GM23338 (cell line): ENCODE measurements at regions not wholly inside any gene's neighbourhood (a gene's known extent, or its start where the extent isn't known, plus 50 kb on each side); places are given as distances from the start of the nearest gene placed in this dataset.

ENCODE experiments used
- ATAC-seq: fragments of 200-7000 bp; cut with Tn5 transposase; 3 replicates; pipeline ENCODE4 v1.9.1; 2020
- DNase-seq: peaks from one replicate; pipeline ENCODE4 v3.0.0-alpha.2; 2015; ENCODE audit warnings: low spot score
- H2AFZ ChIP-seq: fragments of 200-600 bp; sonication (generic); 2 replicates; pipeline ENCODE4 v1.8.0; 2016; ENCODE audit warnings: antibody characterized with exemption, mild to moderate bottlenecking, moderate library complexity
- H3F3A ChIP-seq: fragments of 200-600 bp; sonication (generic); replicated peaks from 2 replicates; pipeline ENCODE4 v1.8.0; 2017; ENCODE audit warnings: antibody characterized with exemption, mixed run types, low read depth
- H3K27ac ChIP-seq: fragments of 200-600 bp; sonication (generic); 2 replicates; pipeline ENCODE4 v1.6.1; 2016; ENCODE audit warnings: low read depth
- H3K27me3 ChIP-seq: fragments of 200-600 bp; sonication (generic); 2 replicates; pipeline ENCODE4 v1.8.0; 2016; ENCODE audit warnings: mild to moderate bottlenecking, mixed run types, moderate library complexity; ENCODE audit not compliant: insufficient read depth
- H3K36me3 ChIP-seq: fragments of 200-600 bp; sonication (generic); 2 replicates; pipeline ENCODE4 v1.8.0; 2016; ENCODE audit warnings: mild to moderate bottlenecking; ENCODE audit not compliant: insufficient read depth
- H3K4me1 ChIP-seq: fragments of 200-600 bp; sonication (generic); 2 replicates; pipeline ENCODE4 v1.8.0; 2016; ENCODE audit warnings: mild to moderate bottlenecking, moderate library complexity; ENCODE audit not compliant: insufficient read depth
- H3K4me2 ChIP-seq: fragments of 200-600 bp; sonication (generic); 2 replicates; pipeline ENCODE4 v1.7.1; 2017; ENCODE audit warnings: mixed run types
- H3K4me3 ChIP-seq: fragments of 200-600 bp; sonication (generic); 2 replicates; pipeline ENCODE4 v1.6.1; 2016; ENCODE audit warnings: mixed run types
- H3K79me2 ChIP-seq: fragments of 200-600 bp; sonication (generic); replicated peaks from 2 replicates; pipeline ENCODE4 v1.8.0; 2017; ENCODE audit warnings: mild to moderate bottlenecking; ENCODE audit not compliant: insufficient read depth
- H3K9me2 ChIP-seq: fragments of 200-600 bp; sonication (generic); 2 replicates; pipeline ENCODE4 v1.8.0; 2017; ENCODE audit not compliant: insufficient read depth
- H4K20me1 ChIP-seq: fragments of 200-600 bp; sonication (generic); replicated peaks from 2 replicates; pipeline ENCODE4 v1.8.0; 2017; ENCODE audit warnings: mild to moderate bottlenecking; ENCODE audit not compliant: insufficient read depth
- H3K27ac Mint-ChIP-seq: 2 replicates; pipeline ENCODE4 v1.8.0; 2020; ENCODE audit warnings: inconsistent platforms, mild to moderate bottlenecking, moderate library complexity, mixed read lengths
- H3K27me3 Mint-ChIP-seq: 3 replicates; pipeline ENCODE4 v1.8.0; 2022; ENCODE audit warnings: low read depth, mild to moderate bottlenecking, moderate library complexity, mixed read lengths, inconsistent platforms; ENCODE audit not compliant: insufficient read depth, poor library complexity
- H3K36me3 Mint-ChIP-seq: 3 replicates; pipeline ENCODE4 v1.8.0; 2021; ENCODE audit warnings: low read depth, mild to moderate bottlenecking, inconsistent platforms, moderate library complexity, mixed read lengths
- H3K4me1 Mint-ChIP-seq: 3 replicates; pipeline ENCODE4 v1.8.0; 2020; ENCODE audit warnings: mild to moderate bottlenecking, inconsistent platforms, mixed read lengths
- H3K4me3 Mint-ChIP-seq: 3 replicates; pipeline ENCODE4 v1.8.0; 2021; ENCODE audit warnings: moderate library complexity, mild to moderate bottlenecking, inconsistent platforms, mixed read lengths
- H3K9me3 Mint-ChIP-seq: 3 replicates; pipeline ENCODE4 v1.8.0; 2020; ENCODE audit warnings: moderate library complexity, mild to moderate bottlenecking, inconsistent platforms, mixed read lengths
- CREB1 ChIP-seq: fragments of 250-450 bp; sonication (Bioruptor Pico); IDR thresholded peaks from 2 replicates; pipeline ENCODE4 v1.5.0; 2020; ENCODE audit warnings: low read depth, mild to moderate bottlenecking, moderate library complexity
- CTCF ChIP-seq, 2 experiments: fragments of 200-600 bp in 1 of 2; sonication (generic) in 1 of 2; conservative IDR thresholded peaks; 2 replicates each; pipeline versions ENCODE4 v1.5.1 to v1.6.1; 2016 to 2017; ENCODE audit warnings: antibody characterized with exemption in 2 of 2, low read depth in 2 of 2, mild to moderate bottlenecking in 2 of 2, moderate library complexity in 1 of 2
- EZH2 ChIP-seq: fragments of 200-600 bp; sonication (generic); IDR thresholded peaks from one replicate; pipeline ENCODE4 v1.8.0; 2017; ENCODE audit warnings: antibody characterized with exemption, mild to moderate bottlenecking, low read depth; ENCODE audit not compliant: unreplicated experiment
- EZH2phosphoT487 ChIP-seq: fragments of 200-600 bp; sonication (generic); IDR thresholded peaks from one replicate; pipeline ENCODE4 v1.8.1; 2018; ENCODE audit warnings: antibody characterized with exemption; ENCODE audit not compliant: unreplicated experiment
- JUNB ChIP-seq: IDR thresholded peaks from one replicate; pipeline ENCODE4 v1.6.1; 2016; ENCODE audit warnings: antibody characterized with exemption; ENCODE audit not compliant: unreplicated experiment
- NANOG ChIP-seq: IDR thresholded peaks from 2 replicates; pipeline ENCODE4 v1.6.1; 2016; ENCODE audit warnings: antibody characterized with exemption, borderline replicate concordance
- POLR2AphosphoS5 ChIP-seq: IDR thresholded peaks from 2 replicates; pipeline ENCODE4 v1.6.1; 2016; ENCODE audit warnings: antibody characterized with exemption, low read depth
- STAT1 ChIP-seq: IDR thresholded peaks from one replicate; pipeline ENCODE4 v1.6.1; 2016; ENCODE audit warnings: antibody characterized with exemption; ENCODE audit not compliant: unreplicated experiment
- ZNF114 ChIP-seq: fragments of 250-450 bp; sonication (Bioruptor Pico); IDR thresholded peaks from 2 replicates; pipeline ENCODE4 v1.5.0; 2020; ENCODE audit warnings: mild to moderate bottlenecking, moderate library complexity
- ZNF331 ChIP-seq: fragments of 250-450 bp; sonication (Bioruptor Pico); IDR thresholded peaks from 2 replicates; pipeline ENCODE4 v1.5.0; 2020; ENCODE audit warnings: low read depth, mild to moderate bottlenecking, moderate library complexity
- TF ChIP-seq, protein P1 (sequence below): IDR thresholded peaks from 2 replicates; pipeline ENCODE4 v1.6.1; 2016; ENCODE audit warnings: antibody characterized with exemption
- TF ChIP-seq, protein P2 (sequence below): IDR thresholded peaks from one replicate; pipeline ENCODE4 v1.6.1; 2018; ENCODE audit warnings: antibody characterized with exemption; ENCODE audit not compliant: unreplicated experiment
- TF ChIP-seq, protein P3 (sequence below): fragments of 250-450 bp; sonication (Bioruptor Pico); IDR thresholded peaks from 2 replicates; pipeline ENCODE4 v1.5.0; 2020; ENCODE audit warnings: mild to moderate bottlenecking, moderate library complexity

GRCh38 chr17:14595656-14596055 lies 294.8 kb downstream of the HS3ST3B1 start:
- no peaks in the 10 kb centered on the region for H3K27me3 ChIP-seq
- H4K20me1 ChIP-seq = no peaks in the 10 kb centered on the region
- H3K4me3 Mint-ChIP-seq = no peak overlapping the region
- no peaks in the 10 kb centered on the region for H3K4me1 Mint-ChIP-seq
- ATAC-seq (no peak), DNase-seq (no peak)
- H3K9me2 ChIP-seq = no peaks in the 10 kb centered on the region
- H2AFZ ChIP-seq = no peak overlapping the region
- no peaks in the 10 kb centered on the region for H3K9me3 Mint-ChIP-seq
- no peaks in the 10 kb centered on the region for H3F3A ChIP-seq
- H3K36me3 ChIP-seq = no peaks in the 10 kb centered on the region
- no peak overlapping the region; the same call in 1 of the 2 replicates for H3K27ac Mint-ChIP-seq
- H3K36me3 Mint-ChIP-seq = no peaks in the 10 kb centered on the region
- TF ChIP-seq EZH2phosphoT487 (no peak), CTCF (conservative IDR thresholded peaks at IDR 0.05; ENCODE audit: low read depth in 2 of 2) (no peak), EZH2 (no peak), CREB1 (CRISPR knock-in tag) (no peak), POLR2AphosphoS5 (no peak), ZNF114 (CRISPR knock-in tag) (no peak), NANOG (no peak), JUNB (no peak), ZNF331 (CRISPR knock-in tag) (no peak), STAT1 (no peak)
- TF ChIP-seq, protein P1, sequence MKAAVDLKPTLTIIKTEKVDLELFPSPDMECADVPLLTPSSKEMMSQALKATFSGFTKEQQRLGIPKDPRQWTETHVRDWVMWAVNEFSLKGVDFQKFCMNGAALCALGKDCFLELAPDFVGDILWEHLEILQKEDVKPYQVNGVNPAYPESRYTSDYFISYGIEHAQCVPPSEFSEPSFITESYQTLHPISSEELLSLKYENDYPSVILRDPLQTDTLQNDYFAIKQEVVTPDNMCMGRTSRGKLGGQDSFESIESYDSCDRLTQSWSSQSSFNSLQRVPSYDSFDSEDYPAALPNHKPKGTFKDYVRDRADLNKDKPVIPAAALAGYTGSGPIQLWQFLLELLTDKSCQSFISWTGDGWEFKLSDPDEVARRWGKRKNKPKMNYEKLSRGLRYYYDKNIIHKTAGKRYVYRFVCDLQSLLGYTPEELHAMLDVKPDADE = no peak
- TF ChIP-seq, protein P2, sequence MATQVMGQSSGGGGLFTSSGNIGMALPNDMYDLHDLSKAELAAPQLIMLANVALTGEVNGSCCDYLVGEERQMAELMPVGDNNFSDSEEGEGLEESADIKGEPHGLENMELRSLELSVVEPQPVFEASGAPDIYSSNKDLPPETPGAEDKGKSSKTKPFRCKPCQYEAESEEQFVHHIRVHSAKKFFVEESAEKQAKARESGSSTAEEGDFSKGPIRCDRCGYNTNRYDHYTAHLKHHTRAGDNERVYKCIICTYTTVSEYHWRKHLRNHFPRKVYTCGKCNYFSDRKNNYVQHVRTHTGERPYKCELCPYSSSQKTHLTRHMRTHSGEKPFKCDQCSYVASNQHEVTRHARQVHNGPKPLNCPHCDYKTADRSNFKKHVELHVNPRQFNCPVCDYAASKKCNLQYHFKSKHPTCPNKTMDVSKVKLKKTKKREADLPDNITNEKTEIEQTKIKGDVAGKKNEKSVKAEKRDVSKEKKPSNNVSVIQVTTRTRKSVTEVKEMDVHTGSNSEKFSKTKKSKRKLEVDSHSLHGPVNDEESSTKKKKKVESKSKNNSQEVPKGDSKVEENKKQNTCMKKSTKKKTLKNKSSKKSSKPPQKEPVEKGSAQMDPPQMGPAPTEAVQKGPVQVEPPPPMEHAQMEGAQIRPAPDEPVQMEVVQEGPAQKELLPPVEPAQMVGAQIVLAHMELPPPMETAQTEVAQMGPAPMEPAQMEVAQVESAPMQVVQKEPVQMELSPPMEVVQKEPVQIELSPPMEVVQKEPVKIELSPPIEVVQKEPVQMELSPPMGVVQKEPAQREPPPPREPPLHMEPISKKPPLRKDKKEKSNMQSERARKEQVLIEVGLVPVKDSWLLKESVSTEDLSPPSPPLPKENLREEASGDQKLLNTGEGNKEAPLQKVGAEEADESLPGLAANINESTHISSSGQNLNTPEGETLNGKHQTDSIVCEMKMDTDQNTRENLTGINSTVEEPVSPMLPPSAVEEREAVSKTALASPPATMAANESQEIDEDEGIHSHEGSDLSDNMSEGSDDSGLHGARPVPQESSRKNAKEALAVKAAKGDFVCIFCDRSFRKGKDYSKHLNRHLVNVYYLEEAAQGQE = no peak
- TF ChIP-seq, protein P3, sequence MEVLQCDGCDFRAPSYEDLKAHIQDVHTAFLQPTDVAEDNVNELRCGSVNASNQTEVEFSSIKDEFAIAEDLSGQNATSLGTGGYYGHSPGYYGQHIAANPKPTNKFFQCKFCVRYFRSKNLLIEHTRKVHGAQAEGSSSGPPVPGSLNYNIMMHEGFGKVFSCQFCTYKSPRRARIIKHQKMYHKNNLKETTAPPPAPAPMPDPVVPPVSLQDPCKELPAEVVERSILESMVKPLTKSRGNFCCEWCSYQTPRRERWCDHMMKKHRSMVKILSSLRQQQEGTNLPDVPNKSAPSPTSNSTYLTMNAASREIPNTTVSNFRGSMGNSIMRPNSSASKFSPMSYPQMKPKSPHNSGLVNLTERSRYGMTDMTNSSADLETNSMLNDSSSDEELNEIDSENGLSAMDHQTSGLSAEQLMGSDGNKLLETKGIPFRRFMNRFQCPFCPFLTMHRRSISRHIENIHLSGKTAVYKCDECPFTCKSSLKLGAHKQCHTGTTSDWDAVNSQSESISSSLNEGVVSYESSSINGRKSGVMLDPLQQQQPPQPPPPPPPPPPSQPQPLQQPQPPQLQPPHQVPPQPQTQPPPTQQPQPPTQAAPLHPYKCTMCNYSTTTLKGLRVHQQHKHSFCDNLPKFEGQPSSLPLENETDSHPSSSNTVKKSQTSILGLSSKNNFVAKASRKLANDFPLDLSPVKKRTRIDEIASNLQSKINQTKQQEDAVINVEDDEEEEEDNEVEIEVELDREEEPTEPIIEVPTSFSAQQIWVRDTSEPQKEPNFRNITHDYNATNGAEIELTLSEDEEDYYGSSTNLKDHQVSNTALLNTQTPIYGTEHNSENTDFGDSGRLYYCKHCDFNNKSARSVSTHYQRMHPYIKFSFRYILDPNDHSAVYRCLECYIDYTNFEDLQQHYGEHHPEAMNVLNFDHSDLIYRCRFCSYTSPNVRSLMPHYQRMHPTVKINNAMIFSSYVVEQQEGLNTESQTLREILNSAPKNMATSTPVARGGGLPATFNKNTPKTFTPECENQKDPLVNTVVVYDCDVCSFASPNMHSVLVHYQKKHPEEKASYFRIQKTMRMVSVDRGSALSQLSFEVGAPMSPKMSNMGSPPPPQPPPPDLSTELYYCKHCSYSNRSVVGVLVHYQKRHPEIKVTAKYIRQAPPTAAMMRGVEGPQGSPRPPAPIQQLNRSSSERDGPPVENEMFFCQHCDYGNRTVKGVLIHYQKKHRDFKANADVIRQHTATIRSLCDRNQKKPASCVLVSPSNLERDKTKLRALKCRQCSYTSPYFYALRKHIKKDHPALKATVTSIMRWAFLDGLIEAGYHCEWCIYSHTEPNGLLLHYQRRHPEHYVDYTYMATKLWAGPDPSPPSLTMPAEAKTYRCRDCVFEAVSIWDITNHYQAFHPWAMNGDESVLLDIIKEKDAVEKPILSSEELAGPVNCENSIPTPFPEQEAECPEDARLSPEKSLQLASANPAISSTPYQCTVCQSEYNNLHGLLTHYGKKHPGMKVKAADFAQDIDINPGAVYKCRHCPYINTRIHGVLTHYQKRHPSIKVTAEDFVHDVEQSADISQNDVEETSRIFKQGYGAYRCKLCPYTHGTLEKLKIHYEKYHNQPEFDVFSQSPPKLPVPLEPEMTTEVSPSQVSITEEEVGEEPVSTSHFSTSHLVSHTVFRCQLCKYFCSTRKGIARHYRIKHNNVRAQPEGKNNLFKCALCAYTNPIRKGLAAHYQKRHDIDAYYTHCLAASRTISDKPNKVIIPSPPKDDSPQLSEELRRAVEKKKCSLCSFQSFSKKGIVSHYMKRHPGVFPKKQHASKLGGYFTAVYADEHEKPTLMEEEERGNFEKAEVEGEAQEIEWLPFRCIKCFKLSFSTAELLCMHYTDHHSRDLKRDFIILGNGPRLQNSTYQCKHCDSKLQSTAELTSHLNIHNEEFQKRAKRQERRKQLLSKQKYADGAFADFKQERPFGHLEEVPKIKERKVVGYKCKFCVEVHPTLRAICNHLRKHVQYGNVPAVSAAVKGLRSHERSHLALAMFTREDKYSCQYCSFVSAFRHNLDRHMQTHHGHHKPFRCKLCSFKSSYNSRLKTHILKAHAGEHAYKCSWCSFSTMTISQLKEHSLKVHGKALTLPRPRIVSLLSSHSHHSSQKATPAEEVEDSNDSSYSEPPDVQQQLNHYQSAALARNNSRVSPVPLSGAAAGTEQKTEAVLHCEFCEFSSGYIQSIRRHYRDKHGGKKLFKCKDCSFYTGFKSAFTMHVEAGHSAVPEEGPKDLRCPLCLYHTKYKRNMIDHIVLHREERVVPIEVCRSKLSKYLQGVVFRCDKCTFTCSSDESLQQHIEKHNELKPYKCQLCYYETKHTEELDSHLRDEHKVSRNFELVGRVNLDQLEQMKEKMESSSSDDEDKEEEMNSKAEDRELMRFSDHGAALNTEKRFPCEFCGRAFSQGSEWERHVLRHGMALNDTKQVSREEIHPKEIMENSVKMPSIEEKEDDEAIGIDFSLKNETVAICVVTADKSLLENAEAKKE (CRISPR knock-in tag) = no peak
- no peaks in the 10 kb centered on the region for H3K4me1 ChIP-seq
- no peak overlapping the region for H3K4me3 ChIP-seq
- no peak overlapping the region for H3K4me2 ChIP-seq
- no peak overlapping the region for H3K27ac ChIP-seq
- no peaks in the 10 kb centered on the region for H3K27me3 Mint-ChIP-seq
- no peaks in the 10 kb centered on the region for H3K79me2 ChIP-seq
